ENCODE measurements at regions not wholly inside any gene's neighbourhood (a gene's known extent, or its start where the extent isn't known, plus 50 kb on each side); places are given as distances from the start of the nearest gene placed in this dataset.
A peak's percentile ranks its signal among the peaks of the same experiment; 100 is the strongest.

GRCh38 chr4:128353791-128354190 is 66.2 kb upstream of the PGRMC2 start:
- Histone ChIP-seq H3K27ac (peak overlapping the region in 1 of 8 donors; percentile 7), H3K4me1 (peaks cover 0 to 3% (median 0%) of the 10 kb centered on the region in 6 donors), H3K9me3 (no peaks in the 10 kb centered on the region), H3K4me3 (no peak overlapping the region), H3K36me3 (no peaks in the 10 kb centered on the region), H3K27me3 (replicated peaks in 1 of 7) (no peaks in the 10 kb centered on the region)
- intact Hi-C loops (cut with DNase I; ENCODE audit: low total_unique reads), result no loop called here
- no peak for TF ChIP-seq POLR2AphosphoS5 (IDR thresholded peaks at IDR 0.05)
- no peak for TF ChIP-seq CTCF (IDR thresholded peaks at IDR 0.05 in 8 of 11, conservative IDR thresholded peaks at IDR 0.05 in 3 of 11)
- no peak for TF ChIP-seq POLR2A (IDR thresholded peaks at IDR 0.05)
- DNase-seq, result no peak
- WGBS, 5 donors, result 95 to 98% (median 97%) methylated on average over 3 of the region's 3 CpGs

- Histone ChIP-seq H3K27me3 (replicated peaks in 1 of 7) (no peaks in the 10 kb centered on the region), H3K4me1 (peaks cover 0 to 3% (median 0%) of the 10 kb centered on the region in 6 donors), H3K4me3 (no peak overlapping the region), H3K27ac (no peak overlapping the region), H3K36me3 (no peaks in the 10 kb centered on the region), H3K9me3 (no peaks in the 10 kb centered on the region)
- intact Hi-C loops (cut with DNase I; ENCODE audit: low total_unique reads), result no loop called here
- DNase-seq, result no peak
- TF ChIP-seq POLR2AphosphoS5 (IDR thresholded peaks at IDR 0.05), result no peak
- no peak for TF ChIP-seq CTCF (IDR thresholded peaks at IDR 0.05 in 8 of 11, conservative IDR thresholded peaks at IDR 0.05 in 3 of 11)
- no peak for TF ChIP-seq POLR2A (IDR thresholded peaks at IDR 0.05)
- WGBS, 5 donors, result 69 to 85% (median 79%) methylated on average over 1 of the region's 1 CpG
Measured at GRCh38 chr4:128351502-128351901, 63.9 kb upstream of the PGRMC2 start.

- 77 to 98% (median 86%) methylated on average over 5 to 6 of the region's 6 CpGs for WGBS, 5 donors
- no peaks in the 10 kb centered on the region for H3K36me3 ChIP-seq
- no peaks in the 10 kb centered on the region for H3K9me3 ChIP-seq
- DNase-seq, result no peak
- peaks cover 0 to 3% (median 0%) of the 10 kb centered on the region in 6 donors for H3K4me1 ChIP-seq
- H3K4me3 ChIP-seq, result no peak overlapping the region
- no peaks in the 10 kb centered on the region for H3K27me3 ChIP-seq (replicated peaks in 1 of 7)
- no peak overlapping the region for H3K27ac ChIP-seq
- intact Hi-C loops (cut with DNase I; ENCODE audit: low total_unique reads), result no loop called here
- no peak for TF ChIP-seq POLR2AphosphoS5 (IDR thresholded peaks at IDR 0.05)
Measured at GRCh38 chr4:128350449-128351045, 62.9 kb upstream of the PGRMC2 start.

- 86 to 95% (median 91%) methylated on average over 4 of the region's 4 CpGs for WGBS, 5 donors
- DNase-seq, result no peak
- Histone ChIP-seq H3K9me3 (no peaks in the 10 kb centered on the region), H3K4me3 (no peak overlapping the region), H3K27ac (no peak overlapping the region), H3K36me3 (no peaks in the 10 kb centered on the region), H3K27me3 (replicated peaks in 1 of 7) (no peaks in the 10 kb centered on the region), H3K4me1 (no peaks in the 10 kb centered on the region)
- intact Hi-C loops (cut with DNase I; ENCODE audit: low total_unique reads), result no loop called here
- TF ChIP-seq CTCF (IDR thresholded peaks at IDR 0.05 in 8 of 11, conservative IDR thresholded peaks at IDR 0.05 in 3 of 11) (no peak), POLR2AphosphoS5 (IDR thresholded peaks at IDR 0.05) (no peak), POLR2A (IDR thresholded peaks at IDR 0.05) (no peak)
Measured at GRCh38 chr4:128349921-128350320, 62.3 kb upstream of the PGRMC2 start.
